HepG2 (cell line): ENCODE measurements at regions not wholly inside any gene's neighbourhood (a gene's known extent, or its start where the extent isn't known, plus 50 kb on each side); places are given as distances from the start of the nearest gene placed in this dataset.
A peak's percentile ranks its signal among the peaks of the same experiment; 100 is the strongest.

Experiments
- ATAC-seq: fragments of 200-7000 bp; cut with Tn5 transposase; 3 replicates; pipeline ENCODE4 v1.9.1; 2020; ENCODE audit warnings: mild to moderate bottlenecking, moderate library complexity
- BruUV-seq: library from RNA; stranded (reverse); fragments of 400-500 nt; replicated peaks from 2 replicates; lab custom pipeline; 2021; lab: Mats Ljungman, UMichigan
- CTCF ChIA-PET: fragments of 300-600 bp; formaldehyde crosslinking; extraction: SDS; loops from one replicate; lab custom pipeline; 2021; ENCODE audit warnings: low total read pairs, inconsistent platforms, low intra/inter-chr PET ratio; lab: Yijun Ruan, JAX
- POLR2A ChIA-PET: fragments of 350-600 bp; sonication (Branson Sonifier 250); formaldehyde crosslinking; loops from one replicate; lab custom pipeline; 2020; ENCODE audit warnings: antibody characterized with exemption, inconsistent platforms; lab: Yijun Ruan, JAX
- DNase-seq: peaks from one replicate; pipeline ENCODE4 v3.0.0-alpha.2; 2015; ENCODE audit warnings: low spot score
- FAIRE-seq: peaks from 3 replicates; lab custom pipeline; 2011; peaks lifted over from hg19 to GRCh38; lab: Jason Lieb, UNC
- H2AFZ ChIP-seq: one replicate; pipeline ENCODE4 v1.6.1; 2011; ENCODE audit warnings: low read length, inconsistent platforms
- H3K27ac ChIP-seq: fragments of 300-600 bp; 3 replicates; pipeline ENCODE4 v1.8.0; 2011; ENCODE audit warnings: mixed run types, mild to moderate bottlenecking, mixed read lengths, low read length, inconsistent platforms; ENCODE audit not compliant: insufficient read depth; ENCODE audit errors: extremely low read length
- H3K27me3 ChIP-seq, 2 experiments: fragments of 200-600 bp in 1 of 2; 2 replicates in 1 of 2; 3 replicates in 1 of 2; pipeline versions ENCODE4 v1.6.0 to v1.8.0; 2011; ENCODE audit warnings: low read length in 2 of 2, mild to moderate bottlenecking in 2 of 2, moderate library complexity in 2 of 2, inconsistent platforms in 1 of 2; ENCODE audit not compliant: insufficient read depth in 2 of 2, control insufficient read depth in 1 of 2
- H3K36me3 ChIP-seq, 2 experiments: fragments of 200-600 bp in 1 of 2; replicated peaks in 1 of 2; 2 replicates in 1 of 2; 3 replicates in 1 of 2; pipeline versions ENCODE4 v1.5.1 to v1.8.0; 2011; ENCODE audit warnings: low read length in 2 of 2, inconsistent platforms in 1 of 2; ENCODE audit not compliant: insufficient read depth in 2 of 2, control insufficient read depth in 1 of 2
- H3K4me1 ChIP-seq: 2 replicates; pipeline ENCODE4 v1.5.1; 2012; ENCODE audit warnings: low read length, inconsistent platforms; ENCODE audit not compliant: insufficient read depth
- H3K4me2 ChIP-seq: 2 replicates; pipeline ENCODE4 v1.6.0; 2011; ENCODE audit warnings: low read depth, low read length, inconsistent platforms
- H3K4me3 ChIP-seq, 3 experiments: fragments of 200-600 bp in 1 of 3; sonication (generic), shearing (Covaris generic) in 1 of 3; replicated peaks in 1 of 3; 2 replicates each; pipeline ENCODE4 v1.5.1; 2011 to 2016; ENCODE audit warnings: low read length in 3 of 3, inconsistent platforms in 2 of 3, low read depth in 2 of 3, mild to moderate bottlenecking in 2 of 3, control low read depth in 1 of 3, mixed read lengths in 1 of 3; ENCODE audit not compliant: insufficient read depth in 1 of 3
- H3K79me2 ChIP-seq: one replicate; pipeline ENCODE4 v1.6.1; 2011; ENCODE audit warnings: low read length, inconsistent platforms; ENCODE audit not compliant: insufficient read depth
- H3K9ac ChIP-seq: 2 replicates; pipeline ENCODE4 v1.6.0; 2011; ENCODE audit warnings: mild to moderate bottlenecking, low read depth, low read length, inconsistent platforms; ENCODE audit not compliant: insufficient read depth
- H3K9me3 ChIP-seq: 2 replicates; pipeline ENCODE4 v1.5.1; 2012; ENCODE audit warnings: mild to moderate bottlenecking, low read length
- H4K20me1 ChIP-seq: 2 replicates; pipeline ENCODE4 v1.6.0; 2011; ENCODE audit warnings: inconsistent platforms, mild to moderate bottlenecking, low read length, moderate library complexity; ENCODE audit not compliant: insufficient read depth
- BCL6 ChIP-seq: IDR thresholded peaks from 2 replicates; pipeline ENCODE4 v1.6.1; 2016; ENCODE audit warnings: missing genetic modification reagents, missing compliant biosample characterization
- BRD4 ChIP-seq: sonication (generic); formaldehyde crosslinking; IDR thresholded peaks from 2 replicates; pipeline ENCODE4 v1.4.0; 2020; ENCODE audit warnings: missing genetic modification reagents
- FOSL1 ChIP-seq: sonication (generic); formaldehyde crosslinking; IDR thresholded peaks from 2 replicates; pipeline ENCODE4 v1.9.0; 2021; ENCODE audit warnings: missing genetic modification reagents, borderline replicate concordance
- GATAD2A ChIP-seq: IDR thresholded peaks from 2 replicates; pipeline ENCODE4 v1.6.1; 2016
- HNRNPL ChIP-seq: fragments of 200-400 bp; formaldehyde crosslinking; IDR thresholded peaks from 2 replicates; pipeline ENCODE4 v1.6.1; 2017; ENCODE audit warnings: mild to moderate bottlenecking, low read depth, low read length
- JUNB ChIP-seq: sonication (generic); formaldehyde crosslinking; IDR thresholded peaks from 2 replicates; pipeline ENCODE4 v1.8.0; 2022; ENCODE audit warnings: missing genetic modification reagents, mild to moderate bottlenecking, borderline replicate concordance
- KDM5A ChIP-seq: fragments of 200-600 bp; sonication (generic); IDR thresholded peaks from 2 replicates; pipeline ENCODE4 v1.7.0; 2018; ENCODE audit warnings: antibody characterized with exemption, mild to moderate bottlenecking, low read length, borderline replicate concordance
- KDM6A ChIP-seq: IDR thresholded peaks from 2 replicates; pipeline ENCODE4 v1.6.1; 2016; ENCODE audit warnings: low read depth
- KLF6 ChIP-seq: IDR thresholded peaks from 2 replicates; pipeline ENCODE4 v1.8.0; 2016; ENCODE audit warnings: missing biosample characterization, missing genetic modification reagents
- MAFF ChIP-seq: IDR thresholded peaks from 2 replicates; pipeline ENCODE4 v1.6.1; 2011; ENCODE audit warnings: low read depth, low read length, improper control_type of control experiment
- REL ChIP-seq: sonication (generic); formaldehyde crosslinking; conservative IDR thresholded peaks from 2 replicates; pipeline ENCODE4 v1.8.0; 2022; ENCODE audit warnings: mild to moderate bottlenecking, missing genetic modification reagents, moderate library complexity
- RFX1 ChIP-seq: fragments of 450-650 bp; IDR thresholded peaks from 2 replicates; pipeline ENCODE4 v1.6.1; 2017
- SRY ChIP-seq: sonication (generic); formaldehyde crosslinking; IDR thresholded peaks from 2 replicates; pipeline ENCODE4 v1.8.0; 2022; ENCODE audit warnings: mild to moderate bottlenecking, missing genetic modification reagents
- TARDBP ChIP-seq: sonication (generic); formaldehyde crosslinking; IDR thresholded peaks from 2 replicates; pipeline ENCODE4 v1.8.0; 2022; ENCODE audit warnings: mild to moderate bottlenecking, missing genetic modification reagents
- TBX2 ChIP-seq: sonication (generic); formaldehyde crosslinking; IDR thresholded peaks from 2 replicates; pipeline ENCODE4 v1.5.0; 2020; ENCODE audit warnings: missing genetic modification reagents, mild to moderate bottlenecking, borderline replicate concordance
- TGIF2 ChIP-seq: IDR thresholded peaks from 2 replicates; pipeline ENCODE4 v1.6.1; 2016; ENCODE audit warnings: control low read depth, missing compliant biosample characterization
- YEATS2 ChIP-seq: sonication (generic); formaldehyde crosslinking; IDR thresholded peaks from 2 replicates; pipeline ENCODE4 v1.4.0; 2020; ENCODE audit warnings: missing genetic modification reagents, borderline replicate concordance
- ZFP62 ChIP-seq: sonication (generic); formaldehyde crosslinking; IDR thresholded peaks from 2 replicates; pipeline ENCODE4 v1.4.0; 2020; ENCODE audit warnings: missing genetic modification reagents
- ZNF101 ChIP-seq: sonication (generic); formaldehyde crosslinking; IDR thresholded peaks from 2 replicates; pipeline ENCODE4 v1.4.0; 2020; ENCODE audit warnings: mild to moderate bottlenecking, low read depth, missing genetic modification reagents, borderline replicate concordance
- ZNF296 ChIP-seq: sonication (generic); formaldehyde crosslinking; conservative IDR thresholded peaks from 2 replicates; pipeline ENCODE4 v1.5.0; 2020; ENCODE audit warnings: mild to moderate bottlenecking, missing genetic modification reagents
- ZNF350 ChIP-seq: sonication (generic); formaldehyde crosslinking; IDR thresholded peaks from 2 replicates; pipeline ENCODE4 v1.4.0; 2020; ENCODE audit warnings: mild to moderate bottlenecking, low read depth, missing genetic modification reagents, borderline replicate concordance
- ZNF619 ChIP-seq: sonication (generic); formaldehyde crosslinking; IDR thresholded peaks from 2 replicates; pipeline ENCODE4 v1.4.0; 2020; ENCODE audit warnings: mild to moderate bottlenecking, missing genetic modification reagents
- WGBS: methylation state at CpG from one replicate; pipeline ENCODE4 v1.1.6; 2017; ENCODE audit warnings: low lambda C conversion rate; 5-methylcytosine and 5-hydroxymethylcytosine counted together
- in situ Hi-C: cut with HindIII; loops from 2 replicates; pipeline ENCODE4 v1.10.0; 2017; ENCODE audit warnings: low pct_unique_long_range_greater_than_20kb; ENCODE audit not compliant: extremely low pct_ligation_motif_present
- intact Hi-C: fragments of 100-400 bp; cut with micrococcal nuclease; formaldehyde crosslinking; loops from one replicate; pipeline ENCODE4 v1.10.0; 2022; ENCODE audit not compliant: unreplicated experiment
- TF ChIP-seq, protein P1 (sequence below): sonication (generic); formaldehyde crosslinking; IDR thresholded peaks from 2 replicates; pipeline ENCODE4 v1.4.0; 2020; ENCODE audit warnings: mild to moderate bottlenecking, missing genetic modification reagents
- TF ChIP-seq, protein P2 (sequence below): sonication (generic); formaldehyde crosslinking; IDR thresholded peaks from 2 replicates; pipeline ENCODE4 v1.4.0; 2020; ENCODE audit warnings: missing genetic modification reagents
- TF ChIP-seq, protein P3 (sequence below): sonication (generic); formaldehyde crosslinking; IDR thresholded peaks from 2 replicates; pipeline ENCODE4 v1.9.0; 2021; ENCODE audit warnings: missing genetic modification reagents, borderline replicate concordance

DNA sequence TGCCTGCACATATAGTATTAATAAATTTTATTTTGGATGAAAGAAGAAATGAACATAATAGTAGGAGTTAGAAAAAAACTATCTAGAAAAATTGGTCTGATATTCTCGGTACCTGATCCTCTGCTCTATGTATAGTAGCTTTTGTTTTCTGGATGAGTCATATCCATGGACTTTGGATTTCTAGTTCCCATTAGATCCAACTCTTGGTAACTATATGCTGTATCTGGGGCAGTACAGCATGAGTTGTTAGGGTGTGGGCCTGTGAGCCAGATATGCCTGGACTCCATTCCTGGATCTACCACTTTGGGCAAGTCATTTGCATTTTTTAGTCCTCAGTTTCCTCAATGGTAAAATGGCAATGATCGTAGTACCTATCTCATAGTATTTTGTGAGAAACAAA, 372.2 kb upstream of the PKN2 start:
- Histone ChIP-seq H2AFZ (no peak overlapping the region), H3K27ac (no peak overlapping the region), H4K20me1 (no peaks in the 10 kb centered on the region), H3K4me2 (peak overlapping the region; percentile 10; the same call in 1 of the 2 replicates), H3K9me3 (peaks cover 27% of the 10 kb centered on the region), H3K79me2 (no peaks in the 10 kb centered on the region), H3K4me3 (no peak overlapping the region), H3K36me3 (no peaks in the 10 kb centered on the region), H3K4me1 (peaks cover 16% of the 10 kb centered on the region), H3K9ac (no peak overlapping the region), H3K27me3 (no peaks in the 10 kb centered on the region)
- CTCF ChIA-PET: no interaction called here
- 2% methylated on average over 2 of the region's 2 CpGs for WGBS
- in situ Hi-C loops: no loop called here
- BruUV-seq: no TSS peak
- DNase-seq (peak; percentile 83), FAIRE-seq (peak; percentile 37), ATAC-seq (peak; percentile 100)
- intact Hi-C loops: no loop called here
- POLR2A ChIA-PET: no interaction called here
- TF ChIP-seq, protein P1, sequence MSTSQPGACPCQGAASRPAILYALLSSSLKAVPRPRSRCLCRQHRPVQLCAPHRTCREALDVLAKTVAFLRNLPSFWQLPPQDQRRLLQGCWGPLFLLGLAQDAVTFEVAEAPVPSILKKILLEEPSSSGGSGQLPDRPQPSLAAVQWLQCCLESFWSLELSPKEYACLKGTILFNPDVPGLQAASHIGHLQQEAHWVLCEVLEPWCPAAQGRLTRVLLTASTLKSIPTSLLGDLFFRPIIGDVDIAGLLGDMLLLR: no peak
- TF ChIP-seq GATAD2A (CRISPR knock-in tag): peak; percentile 42; the same call in 1 of the 2 replicates
- TF ChIP-seq JUNB (CRISPR knock-in tag): peak; percentile 73; the same call in 1 of the 2 replicates
- TF ChIP-seq REL (CRISPR knock-in tag): no peak
- TF ChIP-seq KDM5A: no peak
- TF ChIP-seq BRD4 (CRISPR knock-in tag): no peak
- TF ChIP-seq, protein P2, sequence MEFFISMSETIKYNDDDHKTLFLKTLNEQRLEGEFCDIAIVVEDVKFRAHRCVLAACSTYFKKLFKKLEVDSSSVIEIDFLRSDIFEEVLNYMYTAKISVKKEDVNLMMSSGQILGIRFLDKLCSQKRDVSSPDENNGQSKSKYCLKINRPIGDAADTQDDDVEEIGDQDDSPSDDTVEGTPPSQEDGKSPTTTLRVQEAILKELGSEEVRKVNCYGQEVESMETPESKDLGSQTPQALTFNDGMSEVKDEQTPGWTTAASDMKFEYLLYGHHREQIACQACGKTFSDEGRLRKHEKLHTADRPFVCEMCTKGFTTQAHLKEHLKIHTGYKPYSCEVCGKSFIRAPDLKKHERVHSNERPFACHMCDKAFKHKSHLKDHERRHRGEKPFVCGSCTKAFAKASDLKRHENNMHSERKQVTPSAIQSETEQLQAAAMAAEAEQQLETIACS (CRISPR knock-in tag): no peak
- no peak for TF ChIP-seq ZNF101 (CRISPR knock-in tag)
- no peak for TF ChIP-seq HNRNPL
- TF ChIP-seq, protein P3, sequence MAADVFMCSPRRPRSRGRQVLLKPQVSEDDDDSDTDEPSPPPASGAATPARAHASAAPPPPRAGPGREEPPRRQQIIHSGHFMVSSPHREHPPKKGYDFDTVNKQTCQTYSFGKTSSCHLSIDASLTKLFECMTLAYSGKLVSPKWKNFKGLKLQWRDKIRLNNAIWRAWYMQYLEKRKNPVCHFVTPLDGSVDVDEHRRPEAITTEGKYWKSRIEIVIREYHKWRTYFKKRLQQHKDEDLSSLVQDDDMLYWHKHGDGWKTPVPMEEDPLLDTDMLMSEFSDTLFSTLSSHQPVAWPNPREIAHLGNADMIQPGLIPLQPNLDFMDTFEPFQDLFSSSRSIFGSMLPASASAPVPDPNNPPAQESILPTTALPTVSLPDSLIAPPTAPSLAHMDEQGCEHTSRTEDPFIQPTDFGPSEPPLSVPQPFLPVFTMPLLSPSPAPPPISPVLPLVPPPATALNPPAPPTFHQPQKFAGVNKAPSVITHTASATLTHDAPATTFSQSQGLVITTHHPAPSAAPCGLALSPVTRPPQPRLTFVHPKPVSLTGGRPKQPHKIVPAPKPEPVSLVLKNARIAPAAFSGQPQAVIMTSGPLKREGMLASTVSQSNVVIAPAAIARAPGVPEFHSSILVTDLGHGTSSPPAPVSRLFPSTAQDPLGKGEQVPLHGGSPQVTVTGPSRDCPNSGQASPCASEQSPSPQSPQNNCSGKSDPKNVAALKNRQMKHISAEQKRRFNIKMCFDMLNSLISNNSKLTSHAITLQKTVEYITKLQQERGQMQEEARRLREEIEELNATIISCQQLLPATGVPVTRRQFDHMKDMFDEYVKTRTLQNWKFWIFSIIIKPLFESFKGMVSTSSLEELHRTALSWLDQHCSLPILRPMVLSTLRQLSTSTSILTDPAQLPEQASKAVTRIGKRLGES (CRISPR knock-in tag): no peak
- TF ChIP-seq ZNF296 (CRISPR knock-in tag): no peak
- TF ChIP-seq FOSL1: peak; percentile 85
- TF ChIP-seq KLF6 (CRISPR knock-in tag): no peak
- TF ChIP-seq ZFP62 (CRISPR knock-in tag): no peak
- no peak for TF ChIP-seq TBX2 (CRISPR knock-in tag)
- TF ChIP-seq ZNF619 (CRISPR knock-in tag): no peak
- no peak for TF ChIP-seq TARDBP
- no peak for TF ChIP-seq ZNF350
- TF ChIP-seq RFX1: no peak
- no peak for TF ChIP-seq SRY (CRISPR knock-in tag)
- TF ChIP-seq TGIF2 (CRISPR knock-in tag): no peak
- no peak for TF ChIP-seq MAFF
- TF ChIP-seq YEATS2 (CRISPR knock-in tag): no peak
- no peak for TF ChIP-seq KDM6A (CRISPR knock-in tag)
- no peak for TF ChIP-seq BCL6 (CRISPR knock-in tag)
